ENCODE measurements at regions not wholly inside any gene's neighbourhood (a gene's known extent, or its start where the extent isn't known, plus 50 kb on each side); places are given as distances from the start of the nearest gene placed in this dataset.

DNA sequence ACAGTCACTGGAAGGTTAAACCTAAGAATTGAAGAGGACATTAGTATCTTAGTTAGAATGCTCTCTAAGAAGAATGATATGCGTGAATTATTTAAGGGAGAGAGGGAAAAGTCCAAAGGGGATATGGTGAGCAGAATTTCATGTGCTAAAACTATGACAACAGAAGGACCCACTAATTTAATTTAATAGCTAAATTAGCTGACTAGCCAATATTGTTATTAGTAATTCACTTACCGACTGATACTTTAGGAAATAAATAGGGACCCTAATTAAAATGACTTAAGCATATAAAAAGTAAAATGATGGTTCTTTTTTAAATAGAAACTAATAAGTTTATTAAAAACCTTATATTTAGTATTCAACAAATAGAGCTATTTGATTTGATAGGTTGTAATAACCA is 179.6 kb downstream of the RASSF9 start:
- intact Hi-C loops (cut with micrococcal nuclease; ENCODE audit: unreplicated experiment) = no loop called here
- H3K4me3 Mint-ChIP-seq (ENCODE audit: low read depth, unreplicated experiment) = no peak overlapping the region
- DNase-seq = no peak
- TF ChIP-seq, protein P1, sequence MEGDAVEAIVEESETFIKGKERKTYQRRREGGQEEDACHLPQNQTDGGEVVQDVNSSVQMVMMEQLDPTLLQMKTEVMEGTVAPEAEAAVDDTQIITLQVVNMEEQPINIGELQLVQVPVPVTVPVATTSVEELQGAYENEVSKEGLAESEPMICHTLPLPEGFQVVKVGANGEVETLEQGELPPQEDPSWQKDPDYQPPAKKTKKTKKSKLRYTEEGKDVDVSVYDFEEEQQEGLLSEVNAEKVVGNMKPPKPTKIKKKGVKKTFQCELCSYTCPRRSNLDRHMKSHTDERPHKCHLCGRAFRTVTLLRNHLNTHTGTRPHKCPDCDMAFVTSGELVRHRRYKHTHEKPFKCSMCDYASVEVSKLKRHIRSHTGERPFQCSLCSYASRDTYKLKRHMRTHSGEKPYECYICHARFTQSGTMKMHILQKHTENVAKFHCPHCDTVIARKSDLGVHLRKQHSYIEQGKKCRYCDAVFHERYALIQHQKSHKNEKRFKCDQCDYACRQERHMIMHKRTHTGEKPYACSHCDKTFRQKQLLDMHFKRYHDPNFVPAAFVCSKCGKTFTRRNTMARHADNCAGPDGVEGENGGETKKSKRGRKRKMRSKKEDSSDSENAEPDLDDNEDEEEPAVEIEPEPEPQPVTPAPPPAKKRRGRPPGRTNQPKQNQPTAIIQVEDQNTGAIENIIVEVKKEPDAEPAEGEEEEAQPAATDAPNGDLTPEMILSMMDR (IDR thresholded peaks at IDR 0.05; ENCODE audit: unreplicated experiment) = no peak
- H3K36me3 Mint-ChIP-seq (ENCODE audit: insufficient read depth, unreplicated experiment) = no peaks in the 10 kb centered on the region
- CTCF ChIA-PET = interaction anchor here (1.1 kb wide), 1 partner anchor 13 kb away, joined by 4 read pairs; no protein-coding TSS in a partner anchor
- peaks cover 8% of the 10 kb centered on the region for H3K9me3 Mint-ChIP-seq (ENCODE audit: low read depth, unreplicated experiment)
- no peak overlapping the region for H3K27ac Mint-ChIP-seq (ENCODE audit: unreplicated experiment)
- no peaks in the 10 kb centered on the region for H3K4me1 Mint-ChIP-seq (ENCODE audit: low read depth, unreplicated experiment)
- BruUV-seq (replicated peaks) = no TSS peak
- H3K27me3 Mint-ChIP-seq (ENCODE audit: unreplicated experiment) = no peaks in the 10 kb centered on the region

DNA sequence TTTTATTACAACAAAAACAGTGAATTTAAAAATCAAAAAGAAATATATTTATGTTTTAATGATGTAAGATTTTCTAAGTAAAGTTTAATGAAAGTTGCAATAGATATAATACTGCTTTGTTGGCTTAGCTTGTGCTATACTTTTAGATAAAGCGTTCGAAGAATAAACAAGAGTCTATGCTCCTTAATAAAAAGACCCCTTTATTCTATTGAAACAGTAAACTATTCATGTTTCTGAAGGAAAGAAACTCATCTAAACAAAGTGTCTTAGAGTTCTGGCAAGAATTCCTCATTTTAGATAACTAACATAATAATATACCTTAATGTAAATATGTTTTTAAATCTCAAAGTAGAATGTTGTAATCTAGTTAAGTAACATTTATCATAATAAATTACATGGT is 179.0 kb downstream of the RASSF9 start:
- CTCF ChIA-PET = no interaction called here
- intact Hi-C loops (cut with micrococcal nuclease; ENCODE audit: unreplicated experiment) = no loop called here
- no peaks in the 10 kb centered on the region for H3K4me1 Mint-ChIP-seq (ENCODE audit: low read depth, unreplicated experiment)
- TF ChIP-seq, protein P1 (IDR thresholded peaks at IDR 0.05; ENCODE audit: unreplicated experiment) = no peak
- no peaks in the 10 kb centered on the region for H3K36me3 Mint-ChIP-seq (ENCODE audit: insufficient read depth, unreplicated experiment)
- H3K27ac Mint-ChIP-seq (ENCODE audit: unreplicated experiment) = no peak overlapping the region
- H3K27me3 Mint-ChIP-seq (ENCODE audit: unreplicated experiment) = no peaks in the 10 kb centered on the region
- no TSS peak for BruUV-seq (replicated peaks)
- no peak overlapping the region for H3K4me3 Mint-ChIP-seq (ENCODE audit: low read depth, unreplicated experiment)
- peaks cover 6% of the 10 kb centered on the region for H3K9me3 Mint-ChIP-seq (ENCODE audit: low read depth, unreplicated experiment)
- DNase-seq = no peak

DNA sequence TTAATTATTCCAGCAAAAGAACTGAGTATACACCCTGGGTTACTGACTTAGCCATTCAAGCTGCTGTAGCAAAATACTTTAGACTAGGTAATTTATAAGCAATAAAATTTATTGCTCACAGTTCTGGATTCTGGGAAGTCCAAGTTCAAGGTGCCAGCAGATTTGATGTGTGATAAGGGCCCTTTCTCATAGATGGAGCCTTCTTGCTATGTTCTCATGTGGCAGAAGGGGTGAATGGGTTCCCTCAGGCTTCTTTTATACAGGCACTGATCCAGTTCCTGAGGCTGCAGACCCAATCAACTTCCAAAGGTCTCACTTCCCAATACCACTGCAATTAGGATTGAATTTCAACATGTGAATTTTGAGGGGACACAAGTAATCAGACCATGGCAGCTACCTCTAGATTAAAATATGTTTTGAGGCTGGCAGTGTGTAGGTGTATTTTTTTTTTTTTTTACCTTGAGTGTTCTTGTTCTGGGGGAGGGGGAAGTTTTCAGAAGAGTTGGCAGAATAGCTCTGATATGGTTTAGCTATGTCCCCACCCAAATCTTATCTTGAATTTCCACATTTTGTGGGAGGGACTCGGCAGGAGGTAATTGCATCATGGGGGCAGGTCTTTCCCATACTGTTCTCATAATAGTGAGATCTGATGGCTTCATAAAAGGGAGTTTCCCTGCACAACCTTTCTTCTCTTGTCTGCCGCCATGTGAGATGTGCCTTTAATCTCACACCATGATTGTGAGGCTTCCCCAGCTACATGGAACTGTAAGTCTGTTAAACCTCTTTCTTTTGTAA is 178.2 kb downstream of the RASSF9 start:
- intact Hi-C loops (cut with micrococcal nuclease; ENCODE audit: unreplicated experiment) = no loop called here
- TF ChIP-seq, protein P1 (IDR thresholded peaks at IDR 0.05; ENCODE audit: unreplicated experiment) = no peak
- Mint-ChIP-seq H3K27ac (ENCODE audit: unreplicated experiment) (no peak overlapping the region), H3K4me1 (ENCODE audit: low read depth, unreplicated experiment) (no peaks in the 10 kb centered on the region), H3K27me3 (ENCODE audit: unreplicated experiment) (no peaks in the 10 kb centered on the region), H3K4me3 (ENCODE audit: low read depth, unreplicated experiment) (no peak overlapping the region), H3K9me3 (ENCODE audit: low read depth, unreplicated experiment) (peaks cover 6% of the 10 kb centered on the region), H3K36me3 (ENCODE audit: insufficient read depth, unreplicated experiment) (no peaks in the 10 kb centered on the region)
- CTCF ChIA-PET = interaction anchor here (0.7 kb wide), 1 partner anchor 19 kb away, joined by 3 read pairs; no protein-coding TSS in a partner anchor
- no TSS peak for BruUV-seq (replicated peaks)
- no peak for DNase-seq

DNA sequence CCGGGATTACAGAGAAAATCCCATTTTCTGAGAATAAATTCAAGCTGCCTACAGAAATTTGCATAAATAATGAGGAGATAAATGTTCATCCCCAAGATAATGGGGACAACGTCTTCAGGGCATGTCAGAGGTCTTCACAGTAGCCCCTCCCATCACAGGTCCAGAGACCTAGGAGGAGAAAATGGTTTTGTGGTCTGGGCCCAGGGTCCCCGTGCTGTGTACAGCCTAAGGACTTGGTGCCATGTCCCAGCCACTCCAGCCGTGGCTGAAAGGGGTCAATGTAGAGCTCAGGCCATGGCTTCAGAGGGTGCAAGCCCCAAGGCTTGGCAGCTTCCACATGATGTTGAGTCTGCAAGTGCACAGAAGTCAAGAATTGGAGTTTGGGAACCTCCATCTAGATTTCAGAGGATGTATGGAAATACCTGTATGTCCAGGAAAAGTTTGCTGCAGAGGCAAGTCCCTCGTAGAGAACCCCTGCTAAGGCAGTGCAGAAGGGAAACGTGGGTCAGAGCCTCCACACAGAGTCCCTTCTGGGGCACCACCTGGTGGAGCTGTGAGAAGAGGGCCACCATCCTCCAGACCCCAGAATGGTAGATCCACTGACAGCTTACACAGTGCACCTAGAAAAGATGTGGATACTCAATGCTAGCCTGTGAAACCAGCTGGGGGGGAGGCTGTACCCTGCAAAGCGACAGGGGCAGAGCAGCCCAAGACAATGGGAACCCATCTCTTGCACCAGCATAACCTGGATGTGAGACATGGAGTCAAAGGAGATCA is 176.3 kb downstream of the RASSF9 start:
- CTCF ChIA-PET = no interaction called here
- Mint-ChIP-seq H3K4me1 (ENCODE audit: low read depth, unreplicated experiment) (no peaks in the 10 kb centered on the region), H3K27me3 (ENCODE audit: unreplicated experiment) (no peaks in the 10 kb centered on the region), H3K9me3 (ENCODE audit: low read depth, unreplicated experiment) (peaks cover 6% of the 10 kb centered on the region), H3K36me3 (ENCODE audit: insufficient read depth, unreplicated experiment) (no peaks in the 10 kb centered on the region), H3K27ac (ENCODE audit: unreplicated experiment) (no peak overlapping the region), H3K4me3 (ENCODE audit: low read depth, unreplicated experiment) (no peak overlapping the region)
- TF ChIP-seq, protein P1 (IDR thresholded peaks at IDR 0.05; ENCODE audit: unreplicated experiment) = no peak
- no TSS peak for BruUV-seq (replicated peaks)
- intact Hi-C loops (cut with micrococcal nuclease; ENCODE audit: unreplicated experiment) = no loop called here
- no peak for DNase-seq

Measured in Calu3 (cell line).